Spleen (tissue), 11 donors: ENCODE measurements at regions not wholly inside any gene's neighbourhood (a gene's known extent, or its start where the extent isn't known, plus 50 kb on each side); places are given as distances from the start of the nearest gene placed in this dataset.

Experiments
- DNase-seq: peaks from one replicate; pipeline ENCODE4 v3.0.0-alpha.2; 2020
- H3K27ac ChIP-seq, 8 donors: fragments of 200-600 bp; sonication (generic) in 7 of 8; 1 replicate in 4 of 8; 2 replicates in 4 of 8; pipeline versions ENCODE4 v1.5.0 to v1.8.0; 2016 to 2021; ENCODE audit warnings: inconsistent platforms in 4 of 8, mild to moderate bottlenecking in 4 of 8, moderate library complexity in 1 of 8
- H3K27me3 ChIP-seq, 7 donors: fragments of 200-600 bp; sonication (generic) in 6 of 7; replicated peaks in 1 of 7; 1 replicate in 4 of 7; 2 replicates in 3 of 7; pipeline versions ENCODE4 v1.5.0 to v1.8.0; 2016 to 2021; ENCODE audit warnings: inconsistent platforms in 3 of 7, mild to moderate bottlenecking in 1 of 7
- H3K36me3 ChIP-seq, 6 donors: fragments of 200-600 bp; sonication (generic) in 5 of 6; 1 replicate in 4 of 6; 2 replicates in 2 of 6; pipeline versions ENCODE4 v1.5.0 to v1.8.0; 2016 to 2021; ENCODE audit warnings: inconsistent platforms in 2 of 6
- H3K4me1 ChIP-seq, 6 donors: fragments of 200-600 bp; sonication (generic) in 5 of 6; 1 replicate in 3 of 6; 2 replicates in 3 of 6; pipeline versions ENCODE4 v1.5.0 to v1.8.0; 2016 to 2021; ENCODE audit warnings: inconsistent platforms in 3 of 6
- H3K4me3 ChIP-seq, 8 donors: fragments of 200-600 bp; sonication (generic) in 7 of 8; 1 replicate in 4 of 8; 2 replicates in 4 of 8; pipeline versions ENCODE4 v1.5.0 to v1.8.0; 2016 to 2021; ENCODE audit warnings: inconsistent platforms in 4 of 8, mild to moderate bottlenecking in 4 of 8, moderate library complexity in 2 of 8
- H3K9me3 ChIP-seq, 8 donors: fragments of 200-600 bp; sonication (generic) in 7 of 8; 1 replicate in 4 of 8; 2 replicates in 4 of 8; pipeline versions ENCODE4 v1.5.0 to v1.8.0; 2016 to 2021; ENCODE audit warnings: inconsistent platforms in 4 of 8
- POLR2A ChIP-seq, 3 donors: fragments of 450-650 bp; IDR thresholded peaks; one replicate each; pipeline ENCODE4 v1.5.1; 2017; ENCODE audit warnings: antibody characterized with exemption in 3 of 3, mild to moderate bottlenecking in 1 of 3
- POLR2AphosphoS5 ChIP-seq, 3 donors: sonication (generic); formaldehyde crosslinking; IDR thresholded peaks; one replicate each; pipeline ENCODE4 v1.5.1; 2017; ENCODE audit warnings: antibody characterized with exemption in 3 of 3
- WGBS, 5 donors: extraction: QIAGEN DNeasy Blood & Tissue Kit in 3 of 5; methylation state at CpG; one replicate each; pipeline versions ENCODE4 v1.1.5 to v1.1.7; 2013 to 2018; 5-methylcytosine and 5-hydroxymethylcytosine counted together
- intact Hi-C: fragments of 100-400 bp; cut with DNase I; formaldehyde crosslinking; loops from one replicate; pipeline ENCODE4 v1.15.0; 2023; ENCODE audit warnings: low total_unique reads
- TF ChIP-seq, protein P1 (sequence below), 11 experiments: fragments of 200-600 bp in 7 of 11; fragments of 450-650 bp in 4 of 11; sonication (generic) in 4 of 11; IDR thresholded peaks in 8 of 11; conservative IDR thresholded peaks in 3 of 11; 1 replicate in 7 of 11; 2 replicates in 4 of 11; pipeline versions ENCODE4 v1.4.0 to v1.8.0; 2016 to 2021; ENCODE audit warnings: antibody characterized with exemption in 11 of 11, inconsistent platforms in 4 of 11, mild to moderate bottlenecking in 1 of 11
- donor health status: healthy with polysubstance abuse.
- donor health status: DM: no; HTN: no; CAD: no; lungs with moderate emphysema.
- donor health status: DM: no; HTN: no; CAD: no.
- donor health status: Bipolar disorder and iron deficiency.
- donor health status: healthy.
- donor health status: DM: no; HTN: no; CAD: no.
- donor health status: DM: yes; HTN: yes; CAD: no.

- no peaks in the 10 kb centered on the region for H3K27me3 ChIP-seq
- intact Hi-C loops: no loop called here
- no peaks in the 10 kb centered on the region for H3K36me3 ChIP-seq
- H3K4me1 ChIP-seq: no peaks in the 10 kb centered on the region
- no peak for DNase-seq
- H3K9me3 ChIP-seq: peaks cover 0 to 5% (median 0%) of the 10 kb centered on the region in 8 donors
- WGBS, 5 donors: 90 to 95% (median 92%) methylated on average over 4 to 5 of the region's 5 CpGs
- no peak overlapping the region for H3K4me3 ChIP-seq
- H3K27ac ChIP-seq: no peak overlapping the region
- TF ChIP-seq POLR2AphosphoS5 (IDR thresholded peaks at IDR 0.05) (no peak), POLR2A (IDR thresholded peaks at IDR 0.05) (no peak)
- TF ChIP-seq, protein P1, sequence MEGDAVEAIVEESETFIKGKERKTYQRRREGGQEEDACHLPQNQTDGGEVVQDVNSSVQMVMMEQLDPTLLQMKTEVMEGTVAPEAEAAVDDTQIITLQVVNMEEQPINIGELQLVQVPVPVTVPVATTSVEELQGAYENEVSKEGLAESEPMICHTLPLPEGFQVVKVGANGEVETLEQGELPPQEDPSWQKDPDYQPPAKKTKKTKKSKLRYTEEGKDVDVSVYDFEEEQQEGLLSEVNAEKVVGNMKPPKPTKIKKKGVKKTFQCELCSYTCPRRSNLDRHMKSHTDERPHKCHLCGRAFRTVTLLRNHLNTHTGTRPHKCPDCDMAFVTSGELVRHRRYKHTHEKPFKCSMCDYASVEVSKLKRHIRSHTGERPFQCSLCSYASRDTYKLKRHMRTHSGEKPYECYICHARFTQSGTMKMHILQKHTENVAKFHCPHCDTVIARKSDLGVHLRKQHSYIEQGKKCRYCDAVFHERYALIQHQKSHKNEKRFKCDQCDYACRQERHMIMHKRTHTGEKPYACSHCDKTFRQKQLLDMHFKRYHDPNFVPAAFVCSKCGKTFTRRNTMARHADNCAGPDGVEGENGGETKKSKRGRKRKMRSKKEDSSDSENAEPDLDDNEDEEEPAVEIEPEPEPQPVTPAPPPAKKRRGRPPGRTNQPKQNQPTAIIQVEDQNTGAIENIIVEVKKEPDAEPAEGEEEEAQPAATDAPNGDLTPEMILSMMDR (IDR thresholded peaks at IDR 0.05 in 8 of 11, conservative IDR thresholded peaks at IDR 0.05 in 3 of 11): no peak
Observed at GRCh38 chr9:32069969-32070368, 314.5 kb upstream of the ACO1 start.

DNA sequence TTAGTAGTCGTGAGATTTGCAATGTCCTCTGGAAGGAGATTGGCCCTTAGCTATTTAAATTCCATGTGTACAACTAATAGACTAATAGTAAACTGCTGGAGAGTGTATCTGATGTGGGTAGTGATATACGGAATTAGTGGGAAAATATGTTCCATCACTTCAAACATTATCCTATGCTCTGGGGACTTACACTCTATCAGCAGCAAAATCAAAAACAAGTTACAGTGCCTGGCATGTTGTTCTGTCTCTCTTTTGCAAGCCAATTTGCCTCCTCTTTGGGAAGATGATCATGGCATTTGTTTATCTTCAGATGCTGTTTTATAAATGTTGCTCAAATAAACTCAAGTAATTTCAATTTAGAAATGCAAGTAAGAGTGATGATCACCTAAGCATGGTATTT lies 311.9 kb upstream of the ACO1 start:
- Histone ChIP-seq H3K9me3 (peaks cover 0 to 12% (median 2%) of the 10 kb centered on the region in 8 donors), H3K36me3 (no peaks in the 10 kb centered on the region), H3K27me3 (no peaks in the 10 kb centered on the region), H3K4me1 (no peaks in the 10 kb centered on the region), H3K4me3 (no peak overlapping the region), H3K27ac (no peak overlapping the region)
- DNase-seq: no peak
- WGBS, 5 donors: 67 to 88% (median 77%) methylated on average over 2 of the region's 2 CpGs
- intact Hi-C loops: no loop called here
- TF ChIP-seq, protein P1 (IDR thresholded peaks at IDR 0.05 in 8 of 11, conservative IDR thresholded peaks at IDR 0.05 in 3 of 11): no peak
- TF ChIP-seq POLR2AphosphoS5 (IDR thresholded peaks at IDR 0.05) (no peak), POLR2A (IDR thresholded peaks at IDR 0.05) (no peak)

GRCh38 chr9:32092031-32092430 lies 292.4 kb upstream of the ACO1 start:
- peaks cover 0 to 11% (median 3%) of the 10 kb centered on the region in 8 donors for H3K9me3 ChIP-seq
- no peak overlapping the region for H3K27ac ChIP-seq
- H3K4me3 ChIP-seq: no peak overlapping the region
- no peaks in the 10 kb centered on the region for H3K4me1 ChIP-seq
- intact Hi-C loops: no loop called here
- no peaks in the 10 kb centered on the region for H3K36me3 ChIP-seq
- no peak for DNase-seq
- no peaks in the 10 kb centered on the region for H3K27me3 ChIP-seq
- 71 to 82% (median 74%) methylated on average over 1 of the region's 1 CpG for WGBS, 5 donors
- TF ChIP-seq, protein P1 (IDR thresholded peaks at IDR 0.05 in 8 of 11, conservative IDR thresholded peaks at IDR 0.05 in 3 of 11): no peak
- TF ChIP-seq POLR2A (IDR thresholded peaks at IDR 0.05): no peak
- TF ChIP-seq POLR2AphosphoS5 (IDR thresholded peaks at IDR 0.05): no peak

DNA sequence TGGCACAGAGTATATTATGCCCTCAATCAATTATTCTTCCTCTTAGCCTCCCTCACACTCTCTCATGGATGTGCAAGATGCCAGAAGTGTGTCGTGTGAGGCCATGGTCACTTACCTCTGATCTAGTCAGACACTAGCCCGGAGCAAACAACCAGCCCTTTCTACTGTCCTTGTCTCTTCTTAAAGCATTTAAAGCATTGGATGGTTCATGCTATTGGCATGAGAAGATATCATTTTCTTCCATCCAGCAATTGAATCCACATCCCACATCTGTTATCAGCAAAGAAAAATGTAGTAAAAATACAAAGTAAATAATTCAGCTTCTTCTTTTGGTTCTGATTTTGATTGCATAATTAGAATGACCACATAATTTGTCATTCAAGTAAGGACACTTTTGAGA lies 267.2 kb upstream of the ACO1 start:
- no peaks in the 10 kb centered on the region for H3K36me3 ChIP-seq
- H3K4me3 ChIP-seq: no peak overlapping the region
- no peak for DNase-seq
- H3K9me3 ChIP-seq: peaks cover 0 to 9% (median 0%) of the 10 kb centered on the region in 8 donors
- 81 to 89% (median 83%) methylated on average over 2 of the region's 2 CpGs for WGBS, 5 donors
- no peaks in the 10 kb centered on the region for H3K27me3 ChIP-seq
- no peaks in the 10 kb centered on the region for H3K4me1 ChIP-seq
- TF ChIP-seq POLR2A (IDR thresholded peaks at IDR 0.05): no peak
- TF ChIP-seq POLR2AphosphoS5 (IDR thresholded peaks at IDR 0.05): no peak
- TF ChIP-seq, protein P1 (IDR thresholded peaks at IDR 0.05 in 8 of 11, conservative IDR thresholded peaks at IDR 0.05 in 3 of 11): no peak
- H3K27ac ChIP-seq: no peak overlapping the region
- intact Hi-C loops: no loop called here
